K562 (cell line): ENCODE measurements at regions not wholly inside any gene's neighbourhood (a gene's known extent, or its start where the extent isn't known, plus 50 kb on each side); places are given as distances from the start of the nearest gene placed in this dataset.

Experiments used
- ATAC-seq: fragments of 200-7000 bp; cut with Tn5 transposase; 3 replicates; pipeline ENCODE4 v1.9.1; 2020; ENCODE audit warnings: moderate library complexity
- BruUV-seq: library from RNA; stranded (reverse); fragments of 400-500 nt; replicated peaks from 2 replicates; lab custom pipeline; 2021; lab: Mats Ljungman, UMichigan
- CTCF ChIA-PET: fragments of 300-600 bp; formaldehyde crosslinking; extraction: SDS; loops from one replicate; lab custom pipeline; 2021; ENCODE audit warnings: low intra/inter-chr PET ratio; lab: Yijun Ruan, JAX
- POLR2A ChIA-PET: fragments of 300-600, 350-650 bp; sonication (Branson Sonifier 250); formaldehyde crosslinking; extraction: SDS; loops from one replicate; lab custom pipeline; 2021; ENCODE audit warnings: antibody characterized with exemption, inconsistent platforms; lab: Yijun Ruan, JAX
- DNase-seq, 4 experiments: peaks; one replicate each; pipeline versions ENCODE4 v3.0.0 to v3.0.0-alpha.2; 2011 to 2018; ENCODE audit warnings: low spot score in 3 of 4, mixed read lengths in 3 of 4; ENCODE audit errors: extremely low read depth in 1 of 4
- FAIRE-seq: peaks from 2 replicates; lab custom pipeline; 2011; peaks lifted over from hg19 to GRCh38; lab: Jason Lieb, UNC
- H2AFZ ChIP-seq: 2 replicates; pipeline ENCODE4 v1.6.0; 2011; ENCODE audit warnings: low read depth, low read length, control low read depth, inconsistent platforms
- H3K27ac ChIP-seq: fragments of 200-600 bp; 3 replicates; pipeline ENCODE4 v1.8.0; 2011; ENCODE audit warnings: low read depth, mild to moderate bottlenecking, control low read depth, inconsistent platforms, low read length, moderate library complexity, mixed read lengths; ENCODE audit errors: extremely low read depth
- H3K27me3 ChIP-seq, 2 experiments: fragments of 300-600 bp in 1 of 2; 2 replicates in 1 of 2; 3 replicates in 1 of 2; pipeline versions ENCODE4 v1.6.0 to v1.8.0; 2011; ENCODE audit warnings: inconsistent platforms in 2 of 2, low read length in 2 of 2, mild to moderate bottlenecking in 1 of 2, mixed read lengths in 1 of 2, moderate library complexity in 1 of 2; ENCODE audit not compliant: control insufficient read depth in 2 of 2, insufficient read depth in 2 of 2
- H3K36me3 ChIP-seq: fragments of 300-600 bp; 3 replicates; pipeline ENCODE4 v1.8.0; 2011; ENCODE audit warnings: mild to moderate bottlenecking, low read length, inconsistent platforms; ENCODE audit not compliant: control insufficient read depth, insufficient read depth
- H3K4me1 ChIP-seq, 2 experiments: fragments of 200-600 bp in 1 of 2; replicated peaks in 1 of 2; 2 replicates in 1 of 2; 3 replicates in 1 of 2; pipeline versions ENCODE4 v1.5.1 to v1.8.0; 2011; ENCODE audit warnings: inconsistent platforms in 2 of 2, low read length in 2 of 2, mild to moderate bottlenecking in 1 of 2, mixed read lengths in 1 of 2, moderate library complexity in 1 of 2; ENCODE audit not compliant: control insufficient read depth in 2 of 2, insufficient read depth in 2 of 2
- H3K4me2 ChIP-seq: 2 replicates; pipeline ENCODE4 v1.6.1; 2011; ENCODE audit warnings: low read length, control low read depth, inconsistent platforms, mixed read lengths; ENCODE audit not compliant: insufficient read depth
- H3K4me3 ChIP-seq: fragments of 200-600 bp; sonication (generic), shearing (Covaris generic); 2 replicates; pipeline ENCODE4 v1.5.1; 2016; ENCODE audit warnings: control low read depth, inconsistent platforms
- H3K79me2 ChIP-seq: fragments of 200-600 bp; 3 replicates; pipeline ENCODE4 v1.8.0; 2011; ENCODE audit warnings: low read length, inconsistent platforms; ENCODE audit not compliant: control insufficient read depth, insufficient read depth
- H3K9ac ChIP-seq, 2 experiments: 2 replicates each; pipeline versions ENCODE4 v1.6.0 to v1.6.1; 2011; ENCODE audit warnings: low read depth in 2 of 2, low read length in 2 of 2, control low read depth in 1 of 2, inconsistent platforms in 1 of 2, mild to moderate bottlenecking in 1 of 2, mixed read lengths in 1 of 2; ENCODE audit not compliant: insufficient read depth in 1 of 2
- H3K9me1 ChIP-seq: one replicate; pipeline ENCODE4 v1.6.0; 2011; ENCODE audit warnings: inconsistent platforms, mild to moderate bottlenecking, low read length, moderate library complexity; ENCODE audit not compliant: control insufficient read depth, insufficient read depth
- H3K9me3 ChIP-seq: replicated peaks from 2 replicates; pipeline ENCODE4 v1.5.1; 2011; ENCODE audit warnings: low read depth, low read length, inconsistent platforms; ENCODE audit not compliant: control insufficient read depth, insufficient read depth
- H4K20me1 ChIP-seq: replicated peaks from 2 replicates; pipeline ENCODE4 v1.6.1; 2011; ENCODE audit warnings: low read length, inconsistent platforms, mixed read lengths; ENCODE audit not compliant: control insufficient read depth, insufficient read depth
- ATF1 ChIP-seq, 2 experiments: fragments of 450-650 bp in 1 of 2; IDR thresholded peaks; 2 replicates each; pipeline ENCODE4 v1.6.1; 2016; ENCODE audit warnings: missing compliant biosample characterization in 1 of 2, missing genetic modification characterization in 1 of 2
- ATF4 ChIP-seq: fragments of 450-650 bp; formaldehyde crosslinking; IDR thresholded peaks from 2 replicates; pipeline ENCODE4 v1.4.0; 2022; ENCODE audit warnings: mild to moderate bottlenecking, moderate library complexity
- ERF ChIP-seq: fragments of 450-650 bp; formaldehyde crosslinking; IDR thresholded peaks from 2 replicates; pipeline ENCODE4 v1.4.0; 2020; ENCODE audit warnings: mild to moderate bottlenecking, mixed read lengths
- FOXJ2 ChIP-seq: fragments of 200-800 bp; sonication (Bioruptor generic); IDR thresholded peaks from 2 replicates; pipeline ENCODE4 v1.6.1; 2016; ENCODE audit warnings: missing genetic modification characterization, missing compliant biosample characterization
- HDAC8 ChIP-seq: fragments of 450-650 bp; IDR thresholded peaks from 2 replicates; pipeline ENCODE4 v1.6.1; 2016; ENCODE audit warnings: mild to moderate bottlenecking, missing genetic modification characterization, moderate library complexity, missing compliant biosample characterization
- KDM5B ChIP-seq: fragments of 200-600 bp; sonication (generic); IDR thresholded peaks from 2 replicates; pipeline ENCODE4 v1.6.1; 2012; ENCODE audit warnings: low read depth, mild to moderate bottlenecking, moderate library complexity, low read length, control low read depth, inconsistent platforms; ENCODE audit not compliant: insufficient replicate concordance
- MYNN ChIP-seq, 2 experiments: sonication (generic); formaldehyde crosslinking in 1 of 2; IDR thresholded peaks; 2 replicates each; pipeline versions ENCODE4 v1.5.0 to v1.6.1; 2016 to 2020; ENCODE audit warnings: antibody characterized with exemption in 1 of 2, missing genetic modification reagents in 1 of 2
- NCOA6 ChIP-seq: fragments of 450-650 bp; IDR thresholded peaks from 2 replicates; pipeline ENCODE4 v1.6.1; 2017; ENCODE audit warnings: mild to moderate bottlenecking
- NELFE ChIP-seq: IDR thresholded peaks from 2 replicates; pipeline ENCODE4 v1.6.1; 2011; ENCODE audit warnings: mild to moderate bottlenecking; ENCODE audit not compliant: insufficient read depth, insufficient read length
- SRSF9 ChIP-seq: fragments of 200-400 bp; formaldehyde crosslinking; IDR thresholded peaks from 2 replicates; pipeline ENCODE4 v1.6.1; 2017; ENCODE audit warnings: low read depth, low read length, borderline replicate concordance
- ZBTB7A ChIP-seq: IDR thresholded peaks from 2 replicates; pipeline ENCODE4 v1.6.1; 2011; ENCODE audit warnings: low read depth, mild to moderate bottlenecking, low read length, moderate library complexity, borderline replicate concordance; ENCODE audit not compliant: control insufficient read depth
- ZFP36 ChIP-seq: fragments of 150-350 bp; IDR thresholded peaks from 2 replicates; pipeline ENCODE4 v1.6.1; 2018; ENCODE audit warnings: low read length, low read depth; ENCODE audit not compliant: partially characterized antibody
- ZKSCAN8 ChIP-seq: fragments of 200-800 bp; sonication (Bioruptor generic); IDR thresholded peaks from 2 replicates; pipeline ENCODE4 v1.6.1; 2016; ENCODE audit warnings: missing genetic modification characterization, missing compliant biosample characterization
- ZNF140 ChIP-seq: fragments of 250-450 bp; sonication (Bioruptor Pico); IDR thresholded peaks from 2 replicates; pipeline ENCODE4 v1.8.0; 2021; ENCODE audit warnings: moderate library complexity, mild to moderate bottlenecking, inconsistent platforms
- WGBS: fragments of 100-300 bp; shearing (Covaris generic); methylation state at CpG from one replicate; pipeline ENCODE4 v1.1.6; 2016; ENCODE audit warnings: low coverage, mixed read lengths; ENCODE audit not compliant: insufficient coverage; ENCODE audit errors: missing lambda C conversion rate; 5-methylcytosine and 5-hydroxymethylcytosine counted together
- in situ Hi-C: fragments of 300-500 bp; cut with MboI; formaldehyde crosslinking; loops from 4 replicates; pipeline ENCODE4 v1.15.0; 2018; ENCODE audit warnings: inconsistent platforms, mixed read lengths
- intact Hi-C: fragments of 100-400 bp; cut with micrococcal nuclease; formaldehyde crosslinking; loops from 2 replicates; pipeline ENCODE4 v1.14.2; 2022
- TF ChIP-seq, protein P1 (sequence below): IDR thresholded peaks from 2 replicates; pipeline ENCODE4 v1.6.1; 2016; ENCODE audit warnings: missing genetic modification characterization, missing compliant biosample characterization

DNA sequence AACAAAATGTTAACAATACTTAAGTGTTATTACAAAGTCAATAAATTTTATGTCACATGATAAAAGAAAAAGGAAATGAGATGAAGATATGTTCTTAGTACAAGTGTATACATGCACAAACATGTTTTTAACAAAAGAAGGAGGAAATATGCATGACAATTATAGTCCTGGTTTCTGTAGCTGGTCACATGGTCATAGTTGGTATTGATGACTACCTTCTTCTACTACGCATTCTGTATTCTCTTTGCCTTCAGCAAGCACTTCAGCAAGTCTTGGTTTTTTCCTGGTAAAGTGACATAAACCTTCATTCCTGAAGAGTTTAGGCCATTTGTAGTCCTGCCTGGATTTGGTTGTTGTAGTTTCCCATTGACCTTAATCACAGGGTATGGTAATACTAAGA, 121.3 kb upstream of the SYT4 start:
- H2AFZ ChIP-seq, result no peak overlapping the region
- ChIA-PET CTCF (no interaction called here), POLR2A (no interaction called here)
- no peaks in the 10 kb centered on the region for H4K20me1 ChIP-seq
- no peaks in the 10 kb centered on the region for H3K79me2 ChIP-seq
- ATAC-seq (no peak), DNase-seq (no peak), FAIRE-seq (no peak)
- no peaks in the 10 kb centered on the region for H3K27me3 ChIP-seq
- TF ChIP-seq FOXJ2 (tag) (no peak), NELFE (no peak), ZFP36 (no peak), ATF4 (CRISPR knock-in tag) (no peak)
- no peaks in the 10 kb centered on the region for H3K9me3 ChIP-seq
- H3K4me1 ChIP-seq, result no peaks in the 10 kb centered on the region
- intact Hi-C loops (no loop called here), in situ Hi-C loops (no loop called here)
- no peaks in the 10 kb centered on the region for H3K9me1 ChIP-seq
- H3K9ac ChIP-seq, result no peak overlapping the region
- BruUV-seq, result no TSS peak
- no peak overlapping the region for H3K4me2 ChIP-seq
- no peaks in the 10 kb centered on the region for H3K36me3 ChIP-seq
- WGBS, result 14% methylated on average over 1 of the region's 1 CpG
- no peak overlapping the region for H3K4me3 ChIP-seq
- no peak overlapping the region for H3K27ac ChIP-seq

GRCh38 chr18:43405097-43405496, 127.8 kb upstream of the SYT4 start:
- FAIRE-seq (no peak), ATAC-seq (no peak), DNase-seq (no peak)
- POLR2A ChIA-PET, result no interaction called here
- no peaks in the 10 kb centered on the region for H3K9me1 ChIP-seq
- H3K36me3 ChIP-seq, result no peaks in the 10 kb centered on the region
- H3K4me3 ChIP-seq, result no peak overlapping the region
- H3K4me2 ChIP-seq, result no peak overlapping the region
- no peaks in the 10 kb centered on the region for H4K20me1 ChIP-seq
- no CpG with 5 or more reads among the region's 1 CpG for WGBS
- no TSS peak for BruUV-seq
- H3K27me3 ChIP-seq, result no peaks in the 10 kb centered on the region
- H3K27ac ChIP-seq, result no peak overlapping the region
- in situ Hi-C loops (no loop called here), intact Hi-C loops (no loop called here)
- H3K9ac ChIP-seq, result no peak overlapping the region
- CTCF ChIA-PET, result no interaction called here
- no peaks in the 10 kb centered on the region for H3K9me3 ChIP-seq
- no peaks in the 10 kb centered on the region for H3K79me2 ChIP-seq
- H2AFZ ChIP-seq, result no peak overlapping the region
- H3K4me1 ChIP-seq, result no peaks in the 10 kb centered on the region
- TF ChIP-seq HDAC8, result no peak
- no peak for TF ChIP-seq ATF1 (CRISPR knock-in tag; IDR thresholded peaks at IDR 0.05)
- no peak for TF ChIP-seq ATF1 (tag; IDR thresholded peaks at IDR 0.05)
- TF ChIP-seq SRSF9, result no peak
- TF ChIP-seq KDM5B, result no peak
- TF ChIP-seq ZNF140 (CRISPR knock-in tag), result no peak
- no peak for TF ChIP-seq MYNN (IDR thresholded peaks at IDR 0.05)
- no peak for TF ChIP-seq MYNN (CRISPR knock-in tag; IDR thresholded peaks at IDR 0.05)
- TF ChIP-seq, protein P1, sequence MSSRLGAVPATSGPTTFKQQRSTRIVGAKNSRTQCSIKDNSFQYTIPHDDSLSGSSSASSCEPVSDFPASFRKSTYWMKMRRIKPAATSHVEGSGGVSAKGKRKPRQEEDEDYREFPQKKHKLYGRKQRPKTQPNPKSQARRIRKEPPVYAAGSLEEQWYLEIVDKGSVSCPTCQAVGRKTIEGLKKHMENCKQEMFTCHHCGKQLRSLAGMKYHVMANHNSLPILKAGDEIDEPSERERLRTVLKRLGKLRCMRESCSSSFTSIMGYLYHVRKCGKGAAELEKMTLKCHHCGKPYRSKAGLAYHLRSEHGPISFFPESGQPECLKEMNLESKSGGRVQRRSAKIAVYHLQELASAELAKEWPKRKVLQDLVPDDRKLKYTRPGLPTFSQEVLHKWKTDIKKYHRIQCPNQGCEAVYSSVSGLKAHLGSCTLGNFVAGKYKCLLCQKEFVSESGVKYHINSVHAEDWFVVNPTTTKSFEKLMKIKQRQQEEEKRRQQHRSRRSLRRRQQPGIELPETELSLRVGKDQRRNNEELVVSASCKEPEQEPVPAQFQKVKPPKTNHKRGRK, result no peak
- TF ChIP-seq NCOA6, result no peak
- TF ChIP-seq ERF, result no peak
- TF ChIP-seq ZBTB7A, result no peak
- no peak for TF ChIP-seq ZKSCAN8 (CRISPR knock-in tag)
